SIG-M5 treated with dmso at 0.1 percent for 504 hours (cell line): ENCODE measurements at regions not wholly inside any gene's neighbourhood (a gene's known extent, or its start where the extent isn't known, plus 50 kb on each side); places are given as distances from the start of the nearest gene placed in this dataset.
A peak's percentile ranks its signal among the peaks of the same experiment; 100 is the strongest.

Experiments used
- DNase-seq: peaks from one replicate; lab custom pipeline; 2025; ENCODE audit not compliant: unreplicated experiment; lab: John Stamatoyannopoulos, UW

GRCh38 chr1:209045331-209046057 lies 538.0 kb upstream of the CAMK1G start:
- DNase-seq: no peak

GRCh38 chr1:209046058-209046417 lies 537.5 kb upstream of the CAMK1G start:
- DNase-seq: no peak

GRCh38 chr1:209046935-209047334 lies 536.6 kb upstream of the CAMK1G start:
- no peak for DNase-seq

- DNase-seq: no peak
Observed at GRCh38 chr1:209048941-209049669, 534.4 kb upstream of the CAMK1G start.

- no peak for DNase-seq
Observed at GRCh38 chr1:209051570-209051969, 531.9 kb upstream of the CAMK1G start.

- DNase-seq: no peak
Observed at GRCh38 chr1:209053587-209053986, 529.9 kb upstream of the CAMK1G start.

GRCh38 chr1:209057083-209057482 lies 526.4 kb upstream of the CAMK1G start:
- DNase-seq: no peak

- DNase-seq: no peak
Observed at GRCh38 chr1:209057901-209058300, 525.6 kb upstream of the CAMK1G start.

GRCh38 chr1:209059376-209059775 lies 524.1 kb upstream of the CAMK1G start:
- DNase-seq: no peak

GRCh38 chr1:209059981-209060380 lies 523.5 kb upstream of the CAMK1G start:
- DNase-seq: no peak

- no peak for DNase-seq
Observed at GRCh38 chr1:209062081-209062620, 521.4 kb upstream of the CAMK1G start.

- no peak for DNase-seq
Observed at GRCh38 chr1:209062863-209063262, 520.7 kb upstream of the CAMK1G start.

- DNase-seq: peak; percentile 13
Observed at GRCh38 chr1:209063767-209064659, 519.5 kb upstream of the CAMK1G start.

GRCh38 chr1:209064850-209065706 lies 518.4 kb upstream of the CAMK1G start:
- DNase-seq: no peak

GRCh38 chr1:209072481-209072880 lies 511.0 kb upstream of the CAMK1G start:
- no peak for DNase-seq

- no peak for DNase-seq
Observed at GRCh38 chr1:209073879-209074278, 509.6 kb upstream of the CAMK1G start.

GRCh38 chr1:209074575-209075250 lies 508.8 kb upstream of the CAMK1G start:
- no peak for DNase-seq

- peak; percentile 6 for DNase-seq
Observed at GRCh38 chr1:209076688-209077087, 506.8 kb upstream of the CAMK1G start.

GRCh38 chr1:209080170-209080781 lies 503.2 kb upstream of the CAMK1G start:
- DNase-seq: no peak
